PC-9 (cell line): ENCODE measurements at regions not wholly inside any gene's neighbourhood (a gene's known extent, or its start where the extent isn't known, plus 50 kb on each side); places are given as distances from the start of the nearest gene placed in this dataset.

Experiments
- BruUV-seq: library from RNA; stranded (reverse); fragments of 400-500 nt; replicated peaks from 2 replicates; lab custom pipeline; 2021; lab: Mats Ljungman, UMichigan
- CTCF ChIA-PET: fragments of 300-600 bp; sonication (Branson Sonifier 250); formaldehyde crosslinking; loops from one replicate; lab custom pipeline; 2022; ENCODE audit warnings: antibody characterized with exemption; lab: Charles Lee
- POLR2A ChIA-PET: fragments of 300-600 bp; sonication (Branson Sonifier 250); formaldehyde crosslinking; loops from one replicate; lab custom pipeline; 2022; ENCODE audit warnings: antibody characterized with exemption; ENCODE audit not compliant: unreplicated experiment; lab: Charles Lee
- DNase-seq, 2 experiments: peaks; one replicate each; pipeline versions ENCODE4 v3.0.0 to v3.0.0-alpha.2; 2015 to 2022; ENCODE audit warnings: mixed read lengths in 1 of 2
- H2AFZ ChIP-seq: fragments of 200-600 bp; sonication (generic); 2 replicates; pipeline ENCODE4 v1.8.1; 2017; ENCODE audit warnings: antibody characterized with exemption
- H3F3A ChIP-seq: fragments of 200-600 bp; sonication (generic); 2 replicates; pipeline ENCODE4 v1.8.1; 2017; ENCODE audit warnings: antibody characterized with exemption, mild to moderate bottlenecking, low read depth; ENCODE audit not compliant: insufficient read depth
- H3K27ac ChIP-seq: fragments of 200-600 bp; sonication (generic); 2 replicates; pipeline ENCODE4 v1.6.1; 2016; ENCODE audit warnings: mixed run types
- H3K27me3 ChIP-seq: fragments of 200-600 bp; sonication (generic); 2 replicates; pipeline ENCODE4 v1.6.1; 2016; ENCODE audit warnings: low read depth, mixed run types; ENCODE audit not compliant: insufficient read depth
- H3K36me3 ChIP-seq: fragments of 200-600 bp; sonication (generic); 2 replicates; pipeline ENCODE4 v1.6.1; 2016; ENCODE audit warnings: low read depth, mixed run types
- H3K4me1 ChIP-seq: fragments of 200-600 bp; sonication (generic); replicated peaks from 2 replicates; pipeline ENCODE4 v1.6.1; 2016; ENCODE audit warnings: mixed run types; ENCODE audit not compliant: insufficient read depth
- H3K4me2 ChIP-seq: fragments of 200-600 bp; sonication (generic); 2 replicates; pipeline ENCODE4 v1.6.1; 2017; ENCODE audit warnings: mixed run types
- H3K4me3 ChIP-seq: fragments of 200-600 bp; sonication (generic); 2 replicates; pipeline ENCODE4 v1.6.1; 2016; ENCODE audit warnings: mixed run types
- H3K79me2 ChIP-seq: fragments of 200-600 bp; sonication (generic); 2 replicates; pipeline ENCODE4 v1.6.1; 2017; ENCODE audit warnings: low read depth, mixed run types
- H3K9me2 ChIP-seq: fragments of 200-600 bp; sonication (generic); 2 replicates; pipeline ENCODE4 v1.8.1; 2017; ENCODE audit warnings: mild to moderate bottlenecking; ENCODE audit not compliant: insufficient read depth
- H3K9me3 ChIP-seq: fragments of 200-600 bp; sonication (generic); 2 replicates; pipeline ENCODE4 v1.8.1; 2016; ENCODE audit warnings: low read depth; ENCODE audit not compliant: insufficient read depth
- H4K20me1 ChIP-seq: fragments of 200-600 bp; sonication (generic); 2 replicates; pipeline ENCODE4 v1.8.1; 2017; ENCODE audit not compliant: insufficient read depth
- CTCF ChIP-seq: fragments of 200-600 bp; sonication (generic); conservative IDR thresholded peaks from 2 replicates; pipeline ENCODE4 v1.6.1; 2017; ENCODE audit warnings: mixed run types, antibody characterized with exemption, mild to moderate bottlenecking, moderate library complexity
- EZH2 ChIP-seq: fragments of 200-600 bp; sonication (generic); IDR thresholded peaks from 2 replicates; pipeline ENCODE4 v1.8.0; 2017; ENCODE audit warnings: antibody characterized with exemption, low read depth
- intact Hi-C: fragments of 100-400 bp; cut with micrococcal nuclease; formaldehyde crosslinking; loops from one replicate; pipeline ENCODE4 v1.10.0; 2022; ENCODE audit not compliant: unreplicated experiment

- BruUV-seq = no TSS peak
- no peak overlapping the region for H3K4me2 ChIP-seq
- H3K27me3 ChIP-seq = peaks cover 43% of the 10 kb centered on the region
- no peaks in the 10 kb centered on the region for H3K79me2 ChIP-seq
- no peaks in the 10 kb centered on the region for H3K9me3 ChIP-seq
- H3F3A ChIP-seq = no peaks in the 10 kb centered on the region
- DNase-seq = no peak
- no peaks in the 10 kb centered on the region for H3K9me2 ChIP-seq
- no peak overlapping the region for H2AFZ ChIP-seq
- TF ChIP-seq CTCF = no peak
- TF ChIP-seq EZH2 = no peak
- intact Hi-C loops = loop anchor here (1.0 kb wide), 1 partner anchor 48 kb away; no protein-coding TSS in a partner anchor
- POLR2A ChIA-PET = no interaction called here
- no peaks in the 10 kb centered on the region for H3K4me1 ChIP-seq
- H3K4me3 ChIP-seq = no peak overlapping the region
- no peaks in the 10 kb centered on the region for H3K36me3 ChIP-seq
- H4K20me1 ChIP-seq = no peaks in the 10 kb centered on the region; the same call in 1 of the 2 replicates
- CTCF ChIA-PET = no interaction called here
- no peak overlapping the region for H3K27ac ChIP-seq
These were observed 104.9 kb downstream of the VPREB1 start for GRCh38 chr22:22349455-22349836.

GRCh38 chr22:22351366-22351765, 106.8 kb downstream of the VPREB1 start:
- Histone ChIP-seq H3K4me3 (no peak overlapping the region), H3K4me1 (no peaks in the 10 kb centered on the region), H3K36me3 (no peaks in the 10 kb centered on the region), H4K20me1 (no peaks in the 10 kb centered on the region), H3K4me2 (no peak overlapping the region), H3F3A (no peaks in the 10 kb centered on the region), H3K9me2 (no peaks in the 10 kb centered on the region), H3K9me3 (no peaks in the 10 kb centered on the region), H2AFZ (no peak overlapping the region), H3K27me3 (peaks cover 43% of the 10 kb centered on the region), H3K27ac (no peak overlapping the region), H3K79me2 (no peaks in the 10 kb centered on the region)
- BruUV-seq = no TSS peak
- ChIA-PET POLR2A (no interaction called here), CTCF (no interaction called here)
- intact Hi-C loops = no loop called here
- TF ChIP-seq EZH2 = no peak
- DNase-seq = no peak

DNA sequence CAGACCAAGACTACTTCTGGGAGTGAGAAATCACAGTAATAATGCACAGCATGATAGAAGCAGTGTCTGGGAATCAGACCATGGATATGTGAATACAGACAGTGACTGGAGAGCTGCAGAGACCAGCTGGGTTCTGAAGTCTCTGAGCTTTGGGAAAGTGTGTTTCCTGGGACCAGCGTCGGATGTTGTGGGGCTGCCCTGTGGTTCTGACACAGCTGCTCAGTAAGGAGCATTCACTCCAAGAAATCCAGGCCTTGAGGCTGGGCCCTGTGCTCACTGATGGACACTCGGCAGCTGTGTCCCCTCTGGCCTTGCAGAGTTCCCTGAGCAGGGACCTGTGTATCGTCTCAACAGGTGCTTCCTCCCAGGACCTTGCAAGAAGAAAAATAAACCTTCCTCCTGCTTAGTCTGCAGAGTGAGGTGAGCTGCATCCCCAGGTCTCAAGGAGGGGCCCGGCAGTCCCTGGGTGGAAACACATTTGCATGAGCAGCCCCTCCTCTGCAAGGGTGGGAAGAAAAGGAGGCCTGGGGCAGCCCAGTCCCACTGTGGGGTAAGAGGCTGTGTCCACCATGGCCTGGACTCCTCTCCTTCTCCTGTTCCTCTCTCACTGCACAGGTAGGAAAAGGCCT, 107.9 kb downstream of the VPREB1 start:
- BruUV-seq = no TSS peak
- Histone ChIP-seq H3K4me2 (no peak overlapping the region), H3K79me2 (no peaks in the 10 kb centered on the region), H3K27ac (no peak overlapping the region), H3K9me2 (no peaks in the 10 kb centered on the region), H2AFZ (no peak overlapping the region), H3K36me3 (no peaks in the 10 kb centered on the region), H3K4me3 (no peak overlapping the region), H3K4me1 (no peaks in the 10 kb centered on the region), H3F3A (no peaks in the 10 kb centered on the region), H3K9me3 (no peaks in the 10 kb centered on the region), H4K20me1 (no peaks in the 10 kb centered on the region), H3K27me3 (peaks cover 38% of the 10 kb centered on the region)
- ChIA-PET POLR2A (no interaction called here), CTCF (interaction anchor here (0.5 kb wide), 1 partner anchor 415 kb away, joined by 6 read pairs; no protein-coding TSS in a partner anchor)
- DNase-seq = no peak
- no peak for TF ChIP-seq EZH2
- TF ChIP-seq CTCF = no peak
- intact Hi-C loops = loop anchor here (2.0 kb wide), 1 partner anchor 22 kb away; no protein-coding TSS in a partner anchor
